HG03469 (cell line): ENCODE measurements at regions not wholly inside any gene's neighbourhood (a gene's known extent, or its start where the extent isn't known, plus 50 kb on each side); places are given as distances from the start of the nearest gene placed in this dataset.

Experiments used
- ATAC-seq: cut with Tn5 transposase; IDR thresholded peaks from one replicate; pipeline ENCODE4 v1.9.1; 2021; ENCODE audit warnings: mild to moderate bottlenecking, moderate library complexity, moderate number of reproducible peaks; ENCODE audit not compliant: unreplicated experiment

DNA sequence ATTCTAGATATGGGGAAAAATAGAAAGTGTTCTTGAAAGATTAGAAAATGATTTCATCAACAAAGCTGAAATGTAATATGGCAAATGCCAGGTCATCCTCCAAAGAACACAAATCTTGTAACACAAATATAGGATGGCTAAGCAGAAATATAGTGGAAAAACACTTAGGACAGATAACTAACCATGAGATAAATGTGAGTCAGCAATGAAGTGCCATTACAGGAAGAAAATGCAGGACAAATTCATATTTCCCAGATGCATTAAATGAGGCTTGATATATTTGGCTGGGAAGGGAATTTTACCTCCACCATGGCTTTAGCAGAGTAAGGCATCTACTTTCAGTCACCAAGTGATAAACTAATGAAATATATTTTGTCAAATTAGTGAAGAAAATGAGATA lies 92.8 kb upstream of the SEMA6D start:
- ATAC-seq, result no peak

GRCh38 chr15:47639042-47639441 lies 78.3 kb upstream of the SEMA6D start:
- ATAC-seq, result no peak

DNA sequence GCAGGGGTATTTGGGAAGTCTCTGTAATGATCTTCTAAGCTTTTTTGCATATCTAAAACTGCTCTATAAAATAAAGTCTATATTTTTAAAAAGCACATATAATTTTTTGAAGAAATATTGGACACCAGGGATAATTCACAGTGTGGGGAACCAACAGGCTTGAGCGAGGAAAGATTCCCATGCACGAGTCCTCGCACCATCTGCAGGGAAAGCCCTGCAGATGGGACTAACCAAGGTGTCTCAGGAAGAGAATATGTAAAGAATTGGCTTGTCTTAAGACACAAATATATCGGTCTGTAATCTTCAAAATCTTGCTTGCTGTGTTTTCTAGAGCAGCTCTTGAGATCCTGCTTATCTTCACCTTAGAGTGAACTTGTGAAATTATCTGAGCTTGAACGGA lies 77.2 kb upstream of the SEMA6D start:
- ATAC-seq, result no peak

DNA sequence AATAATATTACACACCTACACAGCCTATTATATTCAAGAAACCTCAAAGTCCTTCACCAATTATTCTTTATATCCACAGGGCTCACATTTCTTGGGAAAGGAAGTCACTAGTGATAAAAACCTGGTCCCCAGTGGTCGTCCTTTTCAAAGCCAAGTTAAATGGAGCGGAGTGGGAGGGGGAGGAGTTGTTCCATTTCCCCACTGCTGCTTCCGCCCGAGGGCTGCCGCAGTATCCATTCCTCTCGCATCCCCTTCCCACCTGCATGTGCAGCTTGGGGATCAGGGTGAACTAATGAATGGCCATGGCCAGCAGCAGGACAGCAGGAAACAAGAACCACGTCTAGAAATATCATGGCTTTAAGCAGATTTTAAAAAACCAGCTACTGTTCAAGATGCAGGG lies 76.4 kb upstream of the SEMA6D start:
- no peak for ATAC-seq

DNA sequence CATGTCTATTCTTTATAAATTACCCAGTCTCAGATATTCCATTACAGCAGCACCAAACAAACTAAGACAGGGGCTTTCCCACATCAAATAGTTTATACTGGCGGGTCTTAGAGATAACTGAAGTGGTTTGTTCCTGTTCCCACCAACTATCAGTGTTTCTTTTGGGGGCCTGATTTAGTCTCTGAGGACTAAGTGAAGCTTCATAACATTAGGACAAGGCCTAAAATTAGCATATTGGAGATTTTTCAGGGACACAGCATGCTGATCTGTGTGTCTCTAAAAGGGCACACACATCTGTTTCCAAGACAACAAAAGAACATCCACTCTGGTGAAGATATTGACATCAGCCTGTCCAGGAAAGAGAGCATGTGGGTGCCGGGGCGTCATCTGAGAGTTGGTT lies 72.6 kb upstream of the SEMA6D start:
- no peak for ATAC-seq

DNA sequence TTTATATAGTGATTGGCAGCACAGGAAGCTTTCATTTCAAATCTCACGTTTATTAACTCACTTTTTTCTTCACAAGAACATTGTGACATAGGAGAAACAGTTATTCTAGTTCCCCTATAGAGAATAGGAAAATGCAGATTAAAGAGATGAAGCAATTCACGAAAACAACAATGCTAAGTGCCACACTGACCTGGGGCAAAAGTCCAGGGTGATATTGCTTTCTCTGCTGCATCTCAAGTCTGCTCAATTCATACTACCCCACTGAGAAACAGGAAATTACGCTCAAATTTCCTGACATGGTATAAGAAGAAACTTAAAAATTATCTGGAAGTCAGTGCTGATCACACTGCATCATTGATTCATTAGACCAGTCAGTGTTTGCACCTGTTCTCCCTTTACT lies 66.7 kb upstream of the SEMA6D start:
- ATAC-seq, result no peak

DNA sequence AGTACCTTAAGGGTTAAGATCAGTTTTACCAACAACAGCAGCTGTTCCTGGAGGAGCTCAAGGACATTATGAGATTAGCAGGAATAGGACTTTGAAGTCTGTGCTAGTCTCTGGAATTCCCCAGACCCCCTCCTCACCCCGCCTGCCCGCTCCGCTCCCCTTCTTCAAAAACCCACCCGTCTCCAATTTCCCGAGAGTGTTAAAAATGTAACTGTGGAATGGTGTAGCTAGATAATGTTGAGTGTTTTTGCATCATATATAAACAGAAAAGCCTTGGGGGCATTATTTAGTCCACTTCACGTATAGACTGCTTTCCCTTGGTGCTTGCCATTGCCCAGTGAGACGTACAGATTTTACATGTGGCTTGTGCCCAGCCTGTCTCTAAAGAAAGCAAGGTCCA lies 65.0 kb upstream of the SEMA6D start:
- ATAC-seq, result no peak

DNA sequence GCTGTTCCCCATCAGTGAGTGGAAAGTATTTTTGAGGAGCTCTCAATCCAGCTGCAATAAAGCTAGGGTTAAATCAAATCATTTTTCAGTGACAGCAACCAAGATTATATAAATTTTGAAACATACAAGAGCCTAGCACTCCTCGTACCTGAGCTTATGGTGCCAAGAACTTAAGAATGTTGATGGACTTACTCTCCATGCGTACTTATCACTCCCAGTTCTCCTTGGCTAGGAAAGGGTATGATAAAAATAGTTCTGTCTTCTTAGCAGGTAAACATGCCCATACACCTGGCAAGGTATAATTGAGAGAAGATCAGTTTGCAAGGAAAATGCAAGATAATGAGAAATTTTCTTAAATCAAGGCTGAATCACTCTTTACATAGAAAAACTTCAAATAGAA lies 64.5 kb upstream of the SEMA6D start:
- no peak for ATAC-seq

- no peak for ATAC-seq
These were observed 55.6 kb upstream of the SEMA6D start for GRCh38 chr15:47661661-47662180.

DNA sequence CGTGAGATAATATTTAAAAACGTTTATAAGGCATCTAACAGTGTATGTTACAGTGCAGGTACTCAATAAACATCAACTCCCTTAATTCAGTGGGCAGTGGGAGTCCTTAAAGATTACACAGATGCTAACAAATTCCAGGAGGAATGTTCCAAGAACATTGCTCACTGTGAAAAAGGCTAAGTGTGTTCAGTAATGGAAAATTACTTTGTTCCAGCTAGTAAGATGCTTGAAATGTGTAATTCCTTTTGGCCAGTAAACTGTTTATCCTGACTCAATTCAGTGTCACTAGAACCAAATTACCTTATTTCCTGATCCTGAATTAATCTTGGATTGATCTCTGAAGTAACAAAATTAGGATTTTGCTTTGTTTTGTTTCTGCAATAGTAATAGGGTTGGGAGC lies 54.2 kb upstream of the SEMA6D start:
- no peak for ATAC-seq
